GM18867 (cell line): ENCODE measurements at regions not wholly inside any gene's neighbourhood (a gene's known extent, or its start where the extent isn't known, plus 50 kb on each side); places are given as distances from the start of the nearest gene placed in this dataset.

Experiments used
- ATAC-seq: cut with Tn5 transposase; IDR thresholded peaks from one replicate; pipeline ENCODE4 v1.9.1; 2021; ENCODE audit warnings: mild to moderate bottlenecking, moderate library complexity; ENCODE audit not compliant: unreplicated experiment

GRCh38 chr14:54125109-54125508 lies 168.5 kb upstream of the BMP4 start:
- no peak for ATAC-seq

GRCh38 chr14:54126947-54127346 lies 170.3 kb upstream of the BMP4 start:
- ATAC-seq, result no peak

- ATAC-seq, result no peak
Measured at GRCh38 chr14:54127526-54127925, 170.9 kb upstream of the BMP4 start.

GRCh38 chr14:54129850-54130640 lies 173.4 kb upstream of the BMP4 start:
- no peak for ATAC-seq

GRCh38 chr14:54132496-54132895 lies 175.9 kb upstream of the BMP4 start:
- no peak for ATAC-seq

GRCh38 chr14:54133896-54134295 lies 177.3 kb upstream of the BMP4 start:
- ATAC-seq, result no peak

- ATAC-seq, result no peak
Measured at GRCh38 chr14:54135804-54136280, 179.2 kb upstream of the BMP4 start.

- ATAC-seq, result no peak
Measured at GRCh38 chr14:54136894-54137613, 180.4 kb upstream of the BMP4 start.

GRCh38 chr14:54137614-54137961 lies 181.0 kb upstream of the BMP4 start:
- no peak for ATAC-seq

GRCh38 chr14:54138024-54138353 lies 181.4 kb upstream of the BMP4 start:
- ATAC-seq, result no peak

GRCh38 chr14:54138354-54139038 lies 181.9 kb upstream of the BMP4 start:
- no peak for ATAC-seq

GRCh38 chr14:54140551-54140950 lies 183.9 kb upstream of the BMP4 start:
- ATAC-seq, result no peak

GRCh38 chr14:54146601-54147000 lies 190.0 kb upstream of the BMP4 start:
- ATAC-seq, result no peak

- no peak for ATAC-seq
Measured at GRCh38 chr14:54147282-54147681, 190.7 kb upstream of the BMP4 start.

- ATAC-seq, result no peak
Measured at GRCh38 chr14:54147758-54148157, 191.1 kb upstream of the BMP4 start.

GRCh38 chr14:54148251-54148650 lies 191.6 kb upstream of the BMP4 start:
- ATAC-seq, result no peak

- no peak for ATAC-seq
Measured at GRCh38 chr14:54152351-54152750, 195.7 kb upstream of the BMP4 start.

- no peak for ATAC-seq
Measured at GRCh38 chr14:54166049-54166950, 209.7 kb upstream of the BMP4 start.

GRCh38 chr14:54168489-54168888 lies 211.9 kb upstream of the BMP4 start:
- ATAC-seq, result no peak

GRCh38 chr14:54169254-54169924 lies 212.8 kb upstream of the BMP4 start:
- no peak for ATAC-seq
